ENCODE measurements at regions not wholly inside any gene's neighbourhood (a gene's known extent, or its start where the extent isn't known, plus 50 kb on each side); places are given as distances from the start of the nearest gene placed in this dataset.
A peak's percentile ranks its signal among the peaks of the same experiment; 100 is the strongest.
"Not testable (repeated sequence)": the region's sequence is repeated elsewhere in the genome, so short reads cannot be mapped to it uniquely, and the experiment has no call there.

DNA sequence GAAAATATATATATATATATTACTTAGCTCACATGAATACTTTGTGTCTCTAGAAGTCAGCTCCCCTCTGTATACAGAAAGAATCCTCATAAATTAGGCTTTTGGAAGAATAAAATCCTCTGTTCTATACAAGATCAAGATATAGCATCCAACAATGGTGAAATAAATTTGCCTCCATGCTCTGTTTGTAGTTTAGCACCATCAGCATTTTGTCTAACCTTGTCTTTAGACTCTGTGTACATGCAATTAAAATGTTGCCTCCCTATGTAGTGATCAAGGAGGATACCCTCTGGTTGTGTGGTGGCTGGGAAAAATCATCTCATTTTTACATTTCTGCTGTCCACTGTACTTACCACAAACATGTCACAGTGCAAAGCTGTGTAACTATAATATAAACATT lies 189.7 kb downstream of the C7orf25 start:
- Histone ChIP-seq H3K27ac (ENCODE audit: low read depth, low read length) (no peak overlapping the region), H2AFZ (ENCODE audit: low read length) (no peak overlapping the region), H3K4me1 (ENCODE audit: insufficient read depth, low read length) (peaks cover 20% of the 10 kb centered on the region), H3K27me3 (ENCODE audit: insufficient read depth, low read length) (peaks cover 3% of the 10 kb centered on the region), H4K20me1 (ENCODE audit: insufficient read depth, low read length) (no peaks in the 10 kb centered on the region), H3K36me3 (ENCODE audit: insufficient read depth, low read length) (no peaks in the 10 kb centered on the region), H3K9me3 (ENCODE audit: low read depth, low read length) (no peaks in the 10 kb centered on the region), H3K79me2 (ENCODE audit: insufficient read depth, low read length) (no peaks in the 10 kb centered on the region), H3K4me2 (ENCODE audit: insufficient read depth, low read length) (no peak overlapping the region), H3K4me3 (ENCODE audit: insufficient read depth, low read length) (no peak overlapping the region)
- TF ChIP-seq, protein P1, sequence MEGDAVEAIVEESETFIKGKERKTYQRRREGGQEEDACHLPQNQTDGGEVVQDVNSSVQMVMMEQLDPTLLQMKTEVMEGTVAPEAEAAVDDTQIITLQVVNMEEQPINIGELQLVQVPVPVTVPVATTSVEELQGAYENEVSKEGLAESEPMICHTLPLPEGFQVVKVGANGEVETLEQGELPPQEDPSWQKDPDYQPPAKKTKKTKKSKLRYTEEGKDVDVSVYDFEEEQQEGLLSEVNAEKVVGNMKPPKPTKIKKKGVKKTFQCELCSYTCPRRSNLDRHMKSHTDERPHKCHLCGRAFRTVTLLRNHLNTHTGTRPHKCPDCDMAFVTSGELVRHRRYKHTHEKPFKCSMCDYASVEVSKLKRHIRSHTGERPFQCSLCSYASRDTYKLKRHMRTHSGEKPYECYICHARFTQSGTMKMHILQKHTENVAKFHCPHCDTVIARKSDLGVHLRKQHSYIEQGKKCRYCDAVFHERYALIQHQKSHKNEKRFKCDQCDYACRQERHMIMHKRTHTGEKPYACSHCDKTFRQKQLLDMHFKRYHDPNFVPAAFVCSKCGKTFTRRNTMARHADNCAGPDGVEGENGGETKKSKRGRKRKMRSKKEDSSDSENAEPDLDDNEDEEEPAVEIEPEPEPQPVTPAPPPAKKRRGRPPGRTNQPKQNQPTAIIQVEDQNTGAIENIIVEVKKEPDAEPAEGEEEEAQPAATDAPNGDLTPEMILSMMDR (IDR thresholded peaks at IDR 0.05; ENCODE audit: extremely low read depth, low read depth, low read length) = no peak
- no peak for DNase-seq (ENCODE audit: insufficient read length, low spot score, missing footprints)

DNA sequence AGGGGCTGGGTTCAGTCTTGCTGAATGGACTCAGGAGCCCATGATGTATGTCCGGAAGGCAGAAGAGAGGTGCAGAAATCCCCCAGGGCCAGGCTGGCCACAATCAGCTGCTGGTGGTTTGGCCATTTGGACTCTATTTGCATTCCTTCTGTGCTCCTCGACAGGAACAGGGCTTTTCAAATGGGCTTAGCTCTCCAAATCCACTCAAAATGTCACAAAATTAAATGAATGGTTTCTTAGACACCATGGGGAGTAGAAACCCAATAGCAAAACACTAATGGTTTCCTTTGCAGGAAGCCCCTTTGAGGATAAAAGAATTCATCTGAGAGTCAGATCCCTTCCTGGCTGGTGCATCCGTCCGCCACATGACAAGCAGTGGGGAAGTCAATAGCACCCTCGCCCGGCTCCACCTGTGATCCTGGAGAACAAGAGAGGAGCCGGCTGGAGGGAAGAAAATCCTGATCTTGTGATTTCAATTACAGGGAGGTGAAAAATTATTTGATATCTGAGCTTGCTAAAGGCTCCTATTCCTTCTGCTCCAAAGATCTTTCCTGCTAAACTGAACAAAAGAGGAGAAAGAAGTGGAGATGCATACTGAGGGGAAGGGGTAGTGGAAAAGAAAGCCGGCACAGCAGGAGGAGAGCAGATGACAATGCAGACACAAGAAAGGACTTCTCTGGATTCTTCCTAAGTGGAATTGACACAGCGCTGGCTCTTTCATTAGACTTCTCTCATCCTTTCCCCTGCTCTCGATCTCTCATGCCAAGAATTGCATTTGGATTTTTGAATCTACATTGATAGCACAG lies 190.7 kb downstream of the C7orf25 start:
- H3K79me2 ChIP-seq (ENCODE audit: insufficient read depth, low read length) = no peaks in the 10 kb centered on the region
- H3K4me3 ChIP-seq (ENCODE audit: insufficient read depth, low read length) = no peak overlapping the region
- peaks cover 15% of the 10 kb centered on the region for H3K4me1 ChIP-seq (ENCODE audit: insufficient read depth, low read length)
- no peaks in the 10 kb centered on the region for H3K9me3 ChIP-seq (ENCODE audit: low read depth, low read length)
- H3K27me3 ChIP-seq (ENCODE audit: insufficient read depth, low read length) = peaks cover 3% of the 10 kb centered on the region
- no peaks in the 10 kb centered on the region for H3K36me3 ChIP-seq (ENCODE audit: insufficient read depth, low read length)
- H3K27ac ChIP-seq (ENCODE audit: low read depth, low read length) = no peak overlapping the region
- no peak overlapping the region for H2AFZ ChIP-seq (ENCODE audit: low read length)
- TF ChIP-seq, protein P1 (IDR thresholded peaks at IDR 0.05; ENCODE audit: extremely low read depth, low read depth, low read length) = no peak
- DNase-seq (ENCODE audit: insufficient read length, low spot score, missing footprints) = no peak
- no peak overlapping the region for H3K4me2 ChIP-seq (ENCODE audit: insufficient read depth, low read length)
- H4K20me1 ChIP-seq (ENCODE audit: insufficient read depth, low read length) = no peaks in the 10 kb centered on the region

DNA sequence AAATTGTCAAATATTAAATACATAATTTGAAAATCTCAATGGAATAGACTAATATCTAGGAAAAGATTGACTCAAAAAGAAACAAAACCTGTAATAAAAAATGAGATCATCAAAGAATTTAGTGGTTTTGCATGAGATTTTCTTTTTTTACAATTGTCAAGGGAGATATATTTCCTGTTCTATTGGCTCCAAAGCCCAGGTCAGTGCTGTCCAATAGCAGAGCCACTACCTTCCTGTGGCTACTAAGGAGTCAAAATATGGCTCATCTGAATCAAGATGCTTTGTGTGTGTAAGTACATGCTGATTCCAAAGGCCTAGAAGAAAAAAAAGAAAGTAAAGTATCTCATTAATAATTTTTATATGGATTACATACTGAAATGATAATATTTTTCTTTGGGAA lies 191.9 kb downstream of the C7orf25 start:
- no peaks in the 10 kb centered on the region for H3K79me2 ChIP-seq (ENCODE audit: insufficient read depth, low read length)
- no peaks in the 10 kb centered on the region for H3K36me3 ChIP-seq (ENCODE audit: insufficient read depth, low read length)
- DNase-seq (ENCODE audit: insufficient read length, low spot score, missing footprints) = peak; percentile 79
- TF ChIP-seq, protein P1 (IDR thresholded peaks at IDR 0.05; ENCODE audit: extremely low read depth, low read depth, low read length) = no peak
- H3K27ac ChIP-seq (ENCODE audit: low read depth, low read length) = no peak overlapping the region
- no peak overlapping the region for H3K4me3 ChIP-seq (ENCODE audit: insufficient read depth, low read length)
- no peaks in the 10 kb centered on the region for H3K9me3 ChIP-seq (ENCODE audit: low read depth, low read length)
- H4K20me1 ChIP-seq (ENCODE audit: insufficient read depth, low read length) = no peaks in the 10 kb centered on the region
- H3K27me3 ChIP-seq (ENCODE audit: insufficient read depth, low read length) = peaks cover 3% of the 10 kb centered on the region
- no peak overlapping the region for H3K4me2 ChIP-seq (ENCODE audit: insufficient read depth, low read length)
- peaks cover 6% of the 10 kb centered on the region for H3K4me1 ChIP-seq (ENCODE audit: insufficient read depth, low read length)
- H2AFZ ChIP-seq (ENCODE audit: low read length) = no peak overlapping the region

DNA sequence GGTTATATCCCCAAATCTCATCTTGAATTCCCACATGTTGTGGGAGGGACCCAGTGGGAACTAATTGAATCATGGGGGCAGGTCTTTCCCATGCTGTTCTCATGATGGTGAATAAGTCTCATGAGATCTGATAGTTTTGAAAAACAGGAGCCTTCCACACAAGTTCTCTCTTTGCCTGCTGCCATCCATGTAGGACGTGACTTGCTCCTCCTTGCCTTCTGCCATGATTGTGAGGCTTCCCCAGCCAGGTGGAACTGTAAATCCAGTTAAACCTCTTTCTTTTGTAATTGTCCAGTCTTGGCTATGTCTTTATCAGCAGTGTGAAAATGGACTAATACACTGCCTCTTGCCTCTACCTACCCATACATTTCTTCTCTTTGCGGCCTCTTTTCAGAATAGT lies 193.4 kb downstream of the C7orf25 start:
- not testable (repeated sequence) for H4K20me1 ChIP-seq (ENCODE audit: insufficient read depth, low read length); DNase-seq (ENCODE audit: insufficient read length, low spot score, missing footprints); H3K4me2 ChIP-seq (ENCODE audit: insufficient read depth, low read length)

More for the DNA sequence above, 193.4 kb downstream of the C7orf25 start:
- not testable (repeated sequence) for H3K27ac ChIP-seq (ENCODE audit: low read depth, low read length); H3K4me3 ChIP-seq (ENCODE audit: insufficient read depth, low read length); H3K36me3 ChIP-seq (ENCODE audit: insufficient read depth, low read length); H3K79me2 ChIP-seq (ENCODE audit: insufficient read depth, low read length); H3K9me3 ChIP-seq (ENCODE audit: low read depth, low read length); H3K4me1 ChIP-seq (ENCODE audit: insufficient read depth, low read length); H2AFZ ChIP-seq (ENCODE audit: low read length); H3K27me3 ChIP-seq (ENCODE audit: insufficient read depth, low read length)
